Brain microvascular endothelial cell (primary cell): ENCODE measurements at regions not wholly inside any gene's neighbourhood (a gene's known extent, or its start where the extent isn't known, plus 50 kb on each side); places are given as distances from the start of the nearest gene placed in this dataset.

Source experiments
- DNase-seq: peaks from one replicate; pipeline ENCODE4 v3.0.0-alpha.2; 2020
- H3K27ac ChIP-seq: fragments of 250-450 bp; sonication (Bioruptor Pico); 2 replicates; pipeline ENCODE4 v1.5.1; 2020; ENCODE audit warnings: mild to moderate bottlenecking, moderate library complexity
- H3K27me3 ChIP-seq: fragments of 250-450 bp; sonication (Bioruptor Pico); replicated peaks from 2 replicates; pipeline ENCODE4 v1.5.1; 2020; ENCODE audit warnings: mild to moderate bottlenecking
- H3K36me3 ChIP-seq: fragments of 250-450 bp; sonication (Bioruptor Pico); replicated peaks from 2 replicates; pipeline ENCODE4 v1.5.1; 2020; ENCODE audit warnings: mild to moderate bottlenecking
- H3K4me3 ChIP-seq: 2 replicates; pipeline ENCODE4 v1.5.1; 2011; ENCODE audit warnings: low read depth, mild to moderate bottlenecking, control low read depth, low read length, moderate library complexity
- in situ Hi-C: cut with HindIII; loops from 2 replicates; pipeline ENCODE4 v1.10.0; 2017; ENCODE audit warnings: low sequenced_read_pairs, low pct_ligation_motif_present
- TF ChIP-seq, protein P1 (sequence below): IDR thresholded peaks from 2 replicates; pipeline ENCODE4 v1.5.1; 2011; ENCODE audit warnings: low read depth, mild to moderate bottlenecking, moderate library complexity, low read length, control low read depth, inconsistent platforms; ENCODE audit errors: missing control alignments

DNA sequence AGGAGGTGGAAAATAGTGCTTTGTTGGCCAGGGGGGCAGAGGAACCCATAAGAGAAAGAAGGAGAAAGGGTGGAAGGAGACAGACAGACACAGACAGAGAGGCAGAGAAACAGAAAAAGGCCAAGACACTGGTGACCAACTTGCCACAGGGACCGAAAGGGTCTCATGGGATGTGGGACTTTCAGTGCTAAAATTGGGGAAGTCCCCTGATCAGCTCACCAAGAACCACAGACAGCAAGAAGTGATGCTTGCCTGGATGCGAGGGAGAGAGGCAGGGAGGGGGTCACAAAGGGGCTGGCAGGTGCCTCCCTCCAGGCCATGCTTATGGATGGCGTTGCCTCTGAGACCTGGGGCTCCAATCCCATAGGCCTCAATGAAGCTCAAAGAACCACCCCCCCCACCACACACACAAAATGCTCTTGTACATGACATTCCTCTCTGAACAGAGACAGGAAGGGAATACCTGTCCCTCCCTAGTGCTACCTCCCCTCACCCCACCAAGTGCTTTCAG, 413.4 kb downstream of the MN1 start:
- no peak for DNase-seq
- no peak overlapping the region for H3K27ac ChIP-seq
- in situ Hi-C loops, result no loop called here
- no peak overlapping the region for H3K4me3 ChIP-seq
- TF ChIP-seq, protein P1, sequence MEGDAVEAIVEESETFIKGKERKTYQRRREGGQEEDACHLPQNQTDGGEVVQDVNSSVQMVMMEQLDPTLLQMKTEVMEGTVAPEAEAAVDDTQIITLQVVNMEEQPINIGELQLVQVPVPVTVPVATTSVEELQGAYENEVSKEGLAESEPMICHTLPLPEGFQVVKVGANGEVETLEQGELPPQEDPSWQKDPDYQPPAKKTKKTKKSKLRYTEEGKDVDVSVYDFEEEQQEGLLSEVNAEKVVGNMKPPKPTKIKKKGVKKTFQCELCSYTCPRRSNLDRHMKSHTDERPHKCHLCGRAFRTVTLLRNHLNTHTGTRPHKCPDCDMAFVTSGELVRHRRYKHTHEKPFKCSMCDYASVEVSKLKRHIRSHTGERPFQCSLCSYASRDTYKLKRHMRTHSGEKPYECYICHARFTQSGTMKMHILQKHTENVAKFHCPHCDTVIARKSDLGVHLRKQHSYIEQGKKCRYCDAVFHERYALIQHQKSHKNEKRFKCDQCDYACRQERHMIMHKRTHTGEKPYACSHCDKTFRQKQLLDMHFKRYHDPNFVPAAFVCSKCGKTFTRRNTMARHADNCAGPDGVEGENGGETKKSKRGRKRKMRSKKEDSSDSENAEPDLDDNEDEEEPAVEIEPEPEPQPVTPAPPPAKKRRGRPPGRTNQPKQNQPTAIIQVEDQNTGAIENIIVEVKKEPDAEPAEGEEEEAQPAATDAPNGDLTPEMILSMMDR, result no peak
- H3K36me3 ChIP-seq, result no peaks in the 10 kb centered on the region
- H3K27me3 ChIP-seq, result no peaks in the 10 kb centered on the region

DNA sequence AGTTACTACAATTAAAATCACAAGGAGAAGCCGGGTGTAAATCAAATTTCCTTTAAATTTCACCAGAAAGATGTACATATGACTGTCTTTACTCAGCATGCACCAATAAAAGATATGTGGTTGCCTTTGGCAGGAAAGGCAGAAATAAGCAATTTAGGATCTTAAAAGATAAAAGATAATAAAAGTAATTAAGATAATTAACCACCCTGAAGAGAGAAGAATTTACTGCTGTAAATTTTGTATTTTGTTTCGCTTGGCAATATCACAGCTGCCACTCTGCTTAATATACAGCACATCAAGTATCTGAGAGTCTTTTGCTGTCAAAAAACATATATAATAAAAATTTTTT, 411.9 kb downstream of the MN1 start:
- Histone ChIP-seq H3K27ac (no peak overlapping the region), H3K4me3 (no peak overlapping the region), H3K27me3 (no peaks in the 10 kb centered on the region), H3K36me3 (no peaks in the 10 kb centered on the region)
- no peak for DNase-seq
- TF ChIP-seq, protein P1, result no peak
- in situ Hi-C loops, result no loop called here

DNA sequence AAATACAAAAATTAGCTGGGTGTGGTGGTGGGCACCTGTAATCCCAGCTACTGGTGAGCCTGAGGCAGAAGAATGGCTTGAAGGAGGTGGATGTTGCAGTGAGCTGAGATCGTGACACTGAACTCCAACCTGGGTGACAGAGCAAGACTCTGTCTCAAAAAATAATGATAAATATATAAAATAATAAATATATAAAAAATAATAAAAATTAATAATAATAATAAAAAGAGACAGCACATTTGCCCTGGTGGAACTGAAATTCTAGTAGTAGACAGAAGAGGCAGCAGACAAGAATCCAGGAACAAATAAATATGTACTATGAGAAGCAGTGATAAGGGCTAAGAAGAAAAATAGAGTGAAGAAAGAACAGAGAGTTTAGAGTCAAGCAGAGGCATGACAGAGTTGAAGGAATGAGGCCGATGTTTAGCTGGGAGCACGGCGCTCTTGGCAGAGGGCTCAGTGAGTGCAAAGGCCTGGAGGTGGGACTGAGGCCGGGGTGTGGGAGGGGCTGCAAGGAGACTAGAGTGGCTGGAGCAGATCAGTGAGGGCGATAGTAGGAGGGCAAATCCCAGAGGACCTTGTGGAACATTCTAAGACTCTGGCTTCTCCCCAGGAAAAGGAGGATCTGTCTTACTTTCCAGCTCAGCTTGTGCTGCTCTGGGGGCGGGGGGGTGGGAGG, 410.3 kb downstream of the MN1 start:
- in situ Hi-C loops, result no loop called here
- no peak overlapping the region for H3K4me3 ChIP-seq
- H3K27me3 ChIP-seq, result no peaks in the 10 kb centered on the region
- DNase-seq, result no peak
- H3K36me3 ChIP-seq, result no peaks in the 10 kb centered on the region
- TF ChIP-seq, protein P1, result no peak
- no peak overlapping the region for H3K27ac ChIP-seq

DNA sequence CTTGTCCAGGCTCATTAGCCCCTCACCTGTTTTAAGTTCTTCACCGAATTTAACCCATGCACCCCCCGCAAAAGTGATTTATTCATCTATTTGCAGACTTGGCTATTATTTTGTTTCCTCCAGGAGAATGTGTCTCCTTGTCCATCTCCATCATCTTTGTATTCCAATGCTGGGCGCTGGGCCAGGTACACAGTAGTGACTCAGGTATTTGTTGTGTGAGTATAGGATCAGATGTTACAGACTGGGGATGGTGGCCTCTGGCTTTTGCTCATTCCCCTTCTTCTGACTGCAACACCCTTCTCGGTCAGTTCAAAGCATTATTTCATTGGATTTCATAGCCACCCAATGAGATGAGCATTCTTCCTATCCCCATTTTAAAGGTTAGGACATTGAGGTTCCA, 408.2 kb downstream of the MN1 start:
- DNase-seq, result no peak
- no peaks in the 10 kb centered on the region for H3K27me3 ChIP-seq
- TF ChIP-seq, protein P1, result no peak
- H3K27ac ChIP-seq, result no peak overlapping the region
- H3K36me3 ChIP-seq, result no peaks in the 10 kb centered on the region
- in situ Hi-C loops, result no loop called here
- H3K4me3 ChIP-seq, result no peak overlapping the region

DNA sequence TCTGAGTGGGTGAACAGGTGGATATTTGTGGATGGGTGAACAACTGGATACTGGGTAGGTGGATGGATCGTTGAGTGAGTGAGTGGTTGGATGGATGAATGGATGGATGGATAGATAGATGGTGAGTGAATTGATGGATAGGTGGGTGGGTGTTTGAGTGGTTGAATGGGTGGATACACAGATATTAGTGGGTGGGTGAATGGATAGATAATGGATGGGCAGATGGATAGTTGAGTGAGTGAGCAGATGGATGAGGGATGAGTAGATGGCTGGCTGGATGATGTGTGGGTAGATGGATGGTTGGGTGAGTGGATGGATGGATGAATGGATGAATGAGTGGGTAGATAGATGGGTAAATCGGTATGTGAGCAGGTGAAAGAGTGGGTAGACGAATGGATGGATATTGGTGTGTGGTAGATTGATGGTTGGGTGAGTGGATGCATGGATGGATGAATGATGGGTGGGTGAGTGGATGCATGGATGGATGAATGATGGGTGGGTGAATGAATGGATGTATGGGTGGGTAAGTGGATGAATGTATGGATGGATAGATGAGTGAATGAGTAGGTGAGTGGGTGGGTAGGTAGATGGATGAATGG, 406.7 kb downstream of the MN1 start:
- Histone ChIP-seq H3K4me3 (no peak overlapping the region), H3K27me3 (no peaks in the 10 kb centered on the region), H3K27ac (no peak overlapping the region), H3K36me3 (no peaks in the 10 kb centered on the region)
- TF ChIP-seq, protein P1, result no peak
- no peak for DNase-seq
- in situ Hi-C loops, result no loop called here
